CD4-positive, alpha-beta T cell treated with Interleukin-10 for 1 hour (primary cell): ENCODE measurements at regions not wholly inside any gene's neighbourhood (a gene's known extent, or its start where the extent isn't known, plus 50 kb on each side); places are given as distances from the start of the nearest gene placed in this dataset.

Experiments used
- DNase-seq: peaks from one replicate; pipeline ENCODE4 v3.0.0-alpha.2; 2020

GRCh38 chr10:128429835-128430513, 303.8 kb upstream of the MKI67 start:
- DNase-seq = no peak

- no peak for DNase-seq
These were observed 304.9 kb upstream of the MKI67 start for GRCh38 chr10:128431083-128431482.

GRCh38 chr10:128431506-128431905, 305.3 kb upstream of the MKI67 start:
- DNase-seq = no peak

- no peak for DNase-seq
These were observed 305.8 kb upstream of the MKI67 start for GRCh38 chr10:128432011-128432410.

- DNase-seq = no peak
These were observed 306.2 kb upstream of the MKI67 start for GRCh38 chr10:128432423-128432822.

GRCh38 chr10:128435811-128436210, 309.6 kb upstream of the MKI67 start:
- DNase-seq = no peak

- DNase-seq = no peak
These were observed 311.6 kb upstream of the MKI67 start for GRCh38 chr10:128437786-128438345.

GRCh38 chr10:128438417-128439063, 312.3 kb upstream of the MKI67 start:
- no peak for DNase-seq

- DNase-seq = no peak
These were observed 314.4 kb upstream of the MKI67 start for GRCh38 chr10:128440513-128441160.

- DNase-seq = no peak
These were observed 317.8 kb upstream of the MKI67 start for GRCh38 chr10:128443925-128444518.

- no peak for DNase-seq
These were observed 322.6 kb upstream of the MKI67 start for GRCh38 chr10:128448796-128449195.

- DNase-seq = no peak
These were observed 325.7 kb upstream of the MKI67 start for GRCh38 chr10:128451879-128452278.

- no peak for DNase-seq
These were observed 330.0 kb upstream of the MKI67 start for GRCh38 chr10:128456271-128456670.

- no peak for DNase-seq
These were observed 330.9 kb upstream of the MKI67 start for GRCh38 chr10:128457136-128457535.

GRCh38 chr10:128461991-128462390, 335.8 kb upstream of the MKI67 start:
- no peak for DNase-seq

- no peak for DNase-seq
These were observed 336.6 kb upstream of the MKI67 start for GRCh38 chr10:128462844-128463243.

GRCh38 chr10:128463991-128464760, 338.0 kb upstream of the MKI67 start:
- no peak for DNase-seq

GRCh38 chr10:128465697-128466096, 339.5 kb upstream of the MKI67 start:
- DNase-seq = no peak

- no peak for DNase-seq
These were observed 340.7 kb upstream of the MKI67 start for GRCh38 chr10:128466831-128467371.

- no peak for DNase-seq
These were observed 342.2 kb upstream of the MKI67 start for GRCh38 chr10:128468462-128468861.

- DNase-seq = no peak
These were observed 343.3 kb upstream of the MKI67 start for GRCh38 chr10:128469515-128469914.

GRCh38 chr10:128470321-128470965, 344.2 kb upstream of the MKI67 start:
- DNase-seq = no peak
